B cell (primary cell): ENCODE measurements at regions not wholly inside any gene's neighbourhood (a gene's known extent, or its start where the extent isn't known, plus 50 kb on each side); places are given as distances from the start of the nearest gene placed in this dataset.

Experiments
- ATAC-seq: fragments of 200-7000 bp; cut with Tn5 transposase; one replicate; pipeline ENCODE4 v1.10.0; 2021; ENCODE audit warnings: low read depth, mild to moderate bottlenecking, moderate number of reproducible peaks, moderate library complexity
- CTCF ChIA-PET: fragments of 350-600 bp; sonication (Branson Sonifier 250); formaldehyde crosslinking; loops from one replicate; lab custom pipeline; 2021; ENCODE audit warnings: antibody characterized with exemption, inconsistent platforms; lab: Charles Lee
- POLR2A ChIA-PET: fragments of 350-600 bp; sonication (Branson Sonifier 250); formaldehyde crosslinking; loops from one replicate; lab custom pipeline; 2021; ENCODE audit warnings: antibody characterized with exemption; lab: Charles Lee
- DNase-seq: peaks from one replicate; pipeline ENCODE4 v3.0.0; 2013
- H2AFZ ChIP-seq: 2 replicates; pipeline ENCODE4 v1.6.1; 2012; ENCODE audit warnings: mild to moderate bottlenecking, low read depth, low read length; ENCODE audit not compliant: insufficient read depth, poor library complexity, severe bottlenecking
- H3K27ac ChIP-seq, 2 donors: 1 replicate in 1 of 2; 2 replicates in 1 of 2; pipeline ENCODE4 v1.5.1; 2012 to 2013; ENCODE audit warnings: low read length in 2 of 2, mild to moderate bottlenecking in 2 of 2, moderate library complexity in 1 of 2
- H3K27me3 ChIP-seq, 4 experiments: fragments of 200-600 bp in 1 of 4; sonication (generic) in 1 of 4; replicated peaks in 1 of 4; 1 replicate in 2 of 4; 2 replicates in 2 of 4; pipeline versions ENCODE4 v1.6.1 to v1.7.0; 2013 to 2016; ENCODE audit warnings: low read length in 3 of 4, mild to moderate bottlenecking in 2 of 4, mixed read lengths in 1 of 4, moderate library complexity in 1 of 4; ENCODE audit not compliant: insufficient read depth in 4 of 4, control insufficient read depth in 3 of 4; ENCODE audit errors: control extremely low read depth in 1 of 4
- H3K36me3 ChIP-seq, 2 experiments: replicated peaks in 1 of 2; 1 replicate in 1 of 2; 2 replicates in 1 of 2; pipeline versions ENCODE4 v1.6.1 to v1.7.1; 2013; ENCODE audit warnings: low read length in 1 of 2; ENCODE audit not compliant: insufficient read depth in 2 of 2, control insufficient read depth in 1 of 2; ENCODE audit errors: control extremely low read depth in 1 of 2, extremely low read depth in 1 of 2
- H3K4me1 ChIP-seq, 2 donors: fragments of 200-600 bp in 1 of 2; sonication (generic) in 1 of 2; 1 replicate in 1 of 2; 2 replicates in 1 of 2; pipeline versions ENCODE4 v1.5.1 to v1.6.1; 2013 to 2017; ENCODE audit warnings: low read length in 2 of 2; ENCODE audit not compliant: control insufficient read depth in 2 of 2, insufficient read depth in 2 of 2
- H3K4me2 ChIP-seq: replicated peaks from 2 replicates; pipeline ENCODE3; 2012; ENCODE audit warnings: mild to moderate bottlenecking, low read depth, low read length; ENCODE audit not compliant: poor library complexity, severe bottlenecking
- H3K4me3 ChIP-seq, 5 experiments: fragments of 200-600 bp in 1 of 5; sonication (generic) in 1 of 5; 1 replicate in 3 of 5; 2 replicates in 2 of 5; pipeline versions ENCODE4 v1.5.1 to v1.7.0; 2011 to 2016; ENCODE audit warnings: low read length in 4 of 5, mild to moderate bottlenecking in 4 of 5, low read depth in 2 of 5, control low read depth in 1 of 5, moderate library complexity in 1 of 5; ENCODE audit not compliant: insufficient read depth in 1 of 5; ENCODE audit errors: control extremely low read depth in 1 of 5, extremely low read depth in 1 of 5
- H3K79me2 ChIP-seq: fragments of 200-600 bp; sonication (generic); one replicate; pipeline ENCODE4 v1.6.0; 2016; ENCODE audit warnings: low read length; ENCODE audit not compliant: control insufficient read depth, insufficient read depth
- H3K9ac ChIP-seq: fragments of 200-600 bp; sonication (generic); 2 replicates; pipeline ENCODE4 v1.6.1; 2017; ENCODE audit warnings: mild to moderate bottlenecking, low read length, moderate library complexity
- H3K9me3 ChIP-seq, 3 donors: one replicate each; pipeline versions ENCODE4 v1.6.1 to v1.7.1; 2013; ENCODE audit warnings: low read length in 2 of 3; ENCODE audit not compliant: control insufficient read depth in 2 of 3, insufficient read depth in 1 of 3; ENCODE audit errors: control extremely low read depth in 1 of 3
- H4K20me1 ChIP-seq: 2 replicates; pipeline ENCODE4 v1.6.0; 2012; ENCODE audit warnings: mild to moderate bottlenecking, low read length; ENCODE audit not compliant: insufficient read depth, control insufficient read depth, poor library complexity, severe bottlenecking
- H3K27ac Mint-ChIP-seq: one replicate; pipeline ENCODE4 v1.8.0; 2021; ENCODE audit warnings: mixed read lengths
- H3K27me3 Mint-ChIP-seq: one replicate; pipeline ENCODE4 v1.8.0; 2021; ENCODE audit warnings: mixed read lengths
- H3K4me1 Mint-ChIP-seq: one replicate; pipeline ENCODE4 v1.8.0; 2021; ENCODE audit warnings: mixed read lengths
- H3K4me3 Mint-ChIP-seq: one replicate; pipeline ENCODE4 v1.8.0; 2021; ENCODE audit warnings: mixed read lengths
- H3K9me3 Mint-ChIP-seq: one replicate; pipeline ENCODE4 v1.8.0; 2022; ENCODE audit warnings: mixed read lengths; ENCODE audit not compliant: insufficient read depth
- CTCF ChIP-seq: fragments of 200-600 bp; IDR thresholded peaks from one replicate; pipeline ENCODE4 v1.8.0; 2022; ENCODE audit warnings: antibody characterized with exemption, mild to moderate bottlenecking
- EZH2 ChIP-seq: IDR thresholded peaks from 2 replicates; pipeline ENCODE4 v1.6.1; 2012; ENCODE audit warnings: borderline replicate concordance, low read depth, mild to moderate bottlenecking, moderate library complexity, low read length; ENCODE audit not compliant: insufficient read depth, poor library complexity, severe bottlenecking
- WGBS: methylation state at CpG from one replicate; pipeline ENCODE4 v1.1.5; 2013; ENCODE audit warnings: missing lambda C conversion rate; ENCODE audit not compliant: insufficient coverage; 5-methylcytosine and 5-hydroxymethylcytosine counted together
- intact Hi-C: fragments of 100-400 bp; cut with micrococcal nuclease; formaldehyde crosslinking; loops from one replicate; pipeline ENCODE4 v1.10.0; 2022

- TF ChIP-seq CTCF (no peak), EZH2 (no peak)
- peaks cover 24% of the 10 kb centered on the region for H3K27me3 Mint-ChIP-seq
- intact Hi-C loops, result no loop called here
- no peaks in the 10 kb centered on the region for H3K4me1 ChIP-seq
- no peak overlapping the region for H2AFZ ChIP-seq
- no peak overlapping the region for H3K9ac ChIP-seq
- H3K4me1 Mint-ChIP-seq, result no peaks in the 10 kb centered on the region
- no peak overlapping the region for H3K27ac Mint-ChIP-seq
- no peaks in the 10 kb centered on the region for H4K20me1 ChIP-seq
- H3K9me3 ChIP-seq, result peaks cover 2 to 7% (median 6%) of the 10 kb centered on the region in 3 donors
- POLR2A ChIA-PET, result no interaction called here
- DNase-seq, result no peak
- no peaks in the 10 kb centered on the region for H3K79me2 ChIP-seq
- no peak for ATAC-seq
- peaks cover 6% of the 10 kb centered on the region for H3K9me3 Mint-ChIP-seq
- no peak overlapping the region for H3K4me2 ChIP-seq
- CTCF ChIA-PET, result no interaction called here
- 88% methylated on average over 5 of the region's 5 CpGs for WGBS
- H3K27me3 ChIP-seq, result peaks cover 0 to 3% (median 1%) of the 10 kb centered on the region in 4 experiments
- no peak overlapping the region for H3K4me3 Mint-ChIP-seq
- H3K4me3 ChIP-seq, result no peak overlapping the region
- no peaks in the 10 kb centered on the region for H3K36me3 ChIP-seq
- H3K27ac ChIP-seq, result no peak overlapping the region
Measured at GRCh38 chr5:73344835-73345234, 103.7 kb downstream of the FOXD1 start.

DNA sequence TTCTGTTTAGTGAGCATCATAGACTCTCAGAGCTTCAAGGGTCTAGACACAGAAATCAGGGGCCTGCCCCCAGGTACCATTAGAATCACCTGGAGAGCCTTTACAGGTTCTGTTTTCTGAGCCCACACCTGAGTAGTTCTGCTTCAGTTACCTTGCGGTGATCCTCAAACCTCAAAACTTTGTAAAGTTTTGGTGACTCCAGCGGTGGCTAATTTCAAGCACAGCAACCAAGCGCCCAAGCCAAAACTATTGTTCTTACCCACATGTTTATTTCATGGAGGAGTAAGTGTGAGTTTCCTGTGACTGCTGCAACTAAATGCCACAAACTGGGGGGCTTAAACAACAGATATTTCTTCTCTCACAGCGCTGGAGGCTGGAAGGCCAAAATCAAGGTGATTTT, 108.9 kb downstream of the FOXD1 start:
- no peak overlapping the region for H3K4me2 ChIP-seq
- Mint-ChIP-seq H3K4me1 (no peaks in the 10 kb centered on the region), H3K27ac (no peak overlapping the region), H3K27me3 (peaks cover 49% of the 10 kb centered on the region), H3K9me3 (no peaks in the 10 kb centered on the region), H3K4me3 (no peak overlapping the region)
- H4K20me1 ChIP-seq, result no peaks in the 10 kb centered on the region
- H3K36me3 ChIP-seq, result no peaks in the 10 kb centered on the region
- no peak overlapping the region for H3K9ac ChIP-seq
- H3K79me2 ChIP-seq, result no peaks in the 10 kb centered on the region
- no peak for TF ChIP-seq CTCF
- no peak for TF ChIP-seq EZH2
- POLR2A ChIA-PET, result no interaction called here
- peaks cover 0 to 6% (median 0%) of the 10 kb centered on the region in 3 donors for H3K9me3 ChIP-seq
- intact Hi-C loops, result no loop called here
- ATAC-seq, result no peak
- H3K27ac ChIP-seq, result no peak overlapping the region
- WGBS, result 100% methylated on average over 1 of the region's 4 CpGs
- no peak overlapping the region for H2AFZ ChIP-seq
- no peaks in the 10 kb centered on the region for H3K4me1 ChIP-seq
- CTCF ChIA-PET, result no interaction called here
- H3K27me3 ChIP-seq, result peaks cover 0 to 14% (median 5%) of the 10 kb centered on the region in 4 experiments
- H3K4me3 ChIP-seq, result no peak overlapping the region
- no peak for DNase-seq
